ENCODE measurements at regions not wholly inside any gene's neighbourhood (a gene's known extent, or its start where the extent isn't known, plus 50 kb on each side); places are given as distances from the start of the nearest gene placed in this dataset.

GRCh38 chr1:230011333-230012092 lies 55.5 kb upstream of the GALNT2 start:
- FAIRE-seq = no peak

GRCh38 chr1:230012093-230012393 lies 55.0 kb upstream of the GALNT2 start:
- FAIRE-seq = no peak

GRCh38 chr1:230012741-230013140 lies 54.3 kb upstream of the GALNT2 start:
- FAIRE-seq = no peak

GRCh38 chr1:230016159-230016558 lies 50.9 kb upstream of the GALNT2 start:
- FAIRE-seq = no peak
